HUES48 (cell line): ENCODE measurements at regions not wholly inside any gene's neighbourhood (a gene's known extent, or its start where the extent isn't known, plus 50 kb on each side); places are given as distances from the start of the nearest gene placed in this dataset.

ENCODE experiments used
- H3K27ac ChIP-seq: one replicate; pipeline ENCODE4 v1.7.0; 2013; ENCODE audit warnings: low read depth, low read length, inconsistent platforms
- H3K27me3 ChIP-seq: 2 replicates; pipeline ENCODE4 v1.6.1; 2013; ENCODE audit warnings: mild to moderate bottlenecking, low read length; ENCODE audit not compliant: control insufficient read depth, insufficient read depth
- H3K36me3 ChIP-seq: 2 replicates; pipeline ENCODE4 v1.6.1; 2013; ENCODE audit warnings: low read length; ENCODE audit not compliant: control insufficient read depth, insufficient read depth
- H3K4me1 ChIP-seq: 2 replicates; pipeline ENCODE4 v1.6.1; 2013; ENCODE audit warnings: mild to moderate bottlenecking, low read length; ENCODE audit not compliant: control insufficient read depth, insufficient read depth
- H3K4me3 ChIP-seq: 2 replicates; pipeline ENCODE4 v1.5.1; 2013; ENCODE audit warnings: mild to moderate bottlenecking, low read depth, low read length
- H3K9ac ChIP-seq: 2 replicates; pipeline ENCODE4 v1.6.1; 2013; ENCODE audit warnings: mild to moderate bottlenecking, low read depth, low read length, moderate library complexity
- H3K9me3 ChIP-seq: 2 replicates; pipeline ENCODE4 v1.6.1; 2013; ENCODE audit warnings: low read length; ENCODE audit not compliant: control insufficient read depth, insufficient read depth

- no peak overlapping the region for H3K4me3 ChIP-seq
- no peaks in the 10 kb centered on the region for H3K36me3 ChIP-seq
- H3K27me3 ChIP-seq: no peaks in the 10 kb centered on the region
- H3K9me3 ChIP-seq: no peaks in the 10 kb centered on the region
- H3K9ac ChIP-seq: no peak overlapping the region
- no peaks in the 10 kb centered on the region for H3K4me1 ChIP-seq
- H3K27ac ChIP-seq: no peak overlapping the region
These were observed 515.2 kb upstream of the ARID1B start for GRCh38 chr6:156262014-156262413.

GRCh38 chr6:156260815-156261214 lies 516.4 kb upstream of the ARID1B start:
- no peaks in the 10 kb centered on the region for H3K27me3 ChIP-seq
- no peaks in the 10 kb centered on the region for H3K4me1 ChIP-seq
- H3K36me3 ChIP-seq: no peaks in the 10 kb centered on the region
- H3K9me3 ChIP-seq: no peaks in the 10 kb centered on the region
- no peak overlapping the region for H3K9ac ChIP-seq
- no peak overlapping the region for H3K4me3 ChIP-seq
- no peak overlapping the region for H3K27ac ChIP-seq

- no peaks in the 10 kb centered on the region for H3K4me1 ChIP-seq
- no peak overlapping the region for H3K9ac ChIP-seq
- no peak overlapping the region for H3K4me3 ChIP-seq
- no peak overlapping the region for H3K27ac ChIP-seq
- no peaks in the 10 kb centered on the region for H3K36me3 ChIP-seq
- H3K9me3 ChIP-seq: no peaks in the 10 kb centered on the region
- H3K27me3 ChIP-seq: no peaks in the 10 kb centered on the region
These were observed 518.2 kb upstream of the ARID1B start for GRCh38 chr6:156258981-156259380.

GRCh38 chr6:156256161-156256560 lies 521.0 kb upstream of the ARID1B start:
- H3K27me3 ChIP-seq: no peaks in the 10 kb centered on the region
- no peak overlapping the region for H3K4me3 ChIP-seq
- H3K36me3 ChIP-seq: no peaks in the 10 kb centered on the region
- H3K9ac ChIP-seq: no peak overlapping the region
- H3K4me1 ChIP-seq: no peaks in the 10 kb centered on the region
- no peak overlapping the region for H3K27ac ChIP-seq
- H3K9me3 ChIP-seq: no peaks in the 10 kb centered on the region

- Histone ChIP-seq H3K4me3 (no peak overlapping the region), H3K9me3 (no peaks in the 10 kb centered on the region), H3K27ac (no peak overlapping the region), H3K27me3 (no peaks in the 10 kb centered on the region), H3K36me3 (no peaks in the 10 kb centered on the region), H3K4me1 (no peaks in the 10 kb centered on the region), H3K9ac (no peak overlapping the region)
These were observed 522.9 kb upstream of the ARID1B start for GRCh38 chr6:156254240-156254639.

- H3K27me3 ChIP-seq: no peaks in the 10 kb centered on the region
- H3K9me3 ChIP-seq: no peaks in the 10 kb centered on the region
- no peak overlapping the region for H3K4me3 ChIP-seq
- no peak overlapping the region for H3K9ac ChIP-seq
- no peaks in the 10 kb centered on the region for H3K36me3 ChIP-seq
- H3K4me1 ChIP-seq: no peaks in the 10 kb centered on the region
- H3K27ac ChIP-seq: no peak overlapping the region
These were observed 526.6 kb upstream of the ARID1B start for GRCh38 chr6:156250593-156250992.

GRCh38 chr6:156242206-156242605 lies 535.0 kb upstream of the ARID1B start:
- Histone ChIP-seq H3K27me3 (no peaks in the 10 kb centered on the region), H3K9ac (no peak overlapping the region), H3K4me3 (no peak overlapping the region), H3K27ac (no peak overlapping the region), H3K9me3 (no peaks in the 10 kb centered on the region), H3K4me1 (peaks cover 15% of the 10 kb centered on the region), H3K36me3 (no peaks in the 10 kb centered on the region)

- H3K36me3 ChIP-seq: no peaks in the 10 kb centered on the region
- no peaks in the 10 kb centered on the region for H3K4me1 ChIP-seq
- H3K9me3 ChIP-seq: no peaks in the 10 kb centered on the region
- no peak overlapping the region for H3K9ac ChIP-seq
- no peak overlapping the region for H3K27ac ChIP-seq
- H3K4me3 ChIP-seq: no peak overlapping the region
- no peaks in the 10 kb centered on the region for H3K27me3 ChIP-seq
These were observed 546.0 kb upstream of the ARID1B start for GRCh38 chr6:156231026-156231765.

- no peak overlapping the region for H3K9ac ChIP-seq
- H3K36me3 ChIP-seq: no peaks in the 10 kb centered on the region
- no peak overlapping the region for H3K27ac ChIP-seq
- no peak overlapping the region for H3K4me3 ChIP-seq
- H3K27me3 ChIP-seq: no peaks in the 10 kb centered on the region
- H3K4me1 ChIP-seq: no peaks in the 10 kb centered on the region
- no peaks in the 10 kb centered on the region for H3K9me3 ChIP-seq
These were observed 557.2 kb upstream of the ARID1B start for GRCh38 chr6:156219973-156220372.

GRCh38 chr6:156205678-156206077 lies 571.5 kb upstream of the ARID1B start:
- H3K9ac ChIP-seq: no peak overlapping the region

GRCh38 chr6:156199182-156199581 lies 578.0 kb upstream of the ARID1B start:
- Histone ChIP-seq H3K27me3 (no peaks in the 10 kb centered on the region), H3K4me1 (no peaks in the 10 kb centered on the region; the same call in 1 of the 2 replicates)

More at GRCh38 chr6:156205678-156206077, 571.5 kb upstream of the ARID1B start:
- Histone ChIP-seq H3K27ac (no peak overlapping the region), H3K36me3 (no peaks in the 10 kb centered on the region), H3K27me3 (no peaks in the 10 kb centered on the region), H3K4me1 (no peaks in the 10 kb centered on the region), H3K9me3 (peaks cover 3% of the 10 kb centered on the region; the same call in 1 of the 2 replicates), H3K4me3 (no peak overlapping the region)

More at GRCh38 chr6:156199182-156199581, 578.0 kb upstream of the ARID1B start:
- Histone ChIP-seq H3K36me3 (no peaks in the 10 kb centered on the region), H3K4me3 (no peak overlapping the region), H3K27ac (no peak overlapping the region), H3K9me3 (no peaks in the 10 kb centered on the region), H3K9ac (no peak overlapping the region)
